Ectodermal cell (in vitro differentiated cells): ENCODE measurements at regions not wholly inside any gene's neighbourhood (a gene's known extent, or its start where the extent isn't known, plus 50 kb on each side); places are given as distances from the start of the nearest gene placed in this dataset.

Source experiments
- H3K27ac ChIP-seq: 2 replicates; pipeline ENCODE4 v1.7.0; 2013; ENCODE audit warnings: mild to moderate bottlenecking, low read depth, low read length; ENCODE audit not compliant: insufficient read depth, poor library complexity, severe bottlenecking
- H3K27me3 ChIP-seq: 2 replicates; pipeline ENCODE4 v1.7.0; 2013; ENCODE audit warnings: mild to moderate bottlenecking, low read length; ENCODE audit not compliant: insufficient read depth, control insufficient read depth, poor library complexity, severe bottlenecking
- H3K36me3 ChIP-seq: one replicate; pipeline ENCODE4 v1.7.0; 2013; ENCODE audit warnings: low read length; ENCODE audit not compliant: control insufficient read depth, insufficient read depth
- H3K4me1 ChIP-seq: one replicate; pipeline ENCODE4 v1.7.0; 2013; ENCODE audit warnings: low read length; ENCODE audit not compliant: control insufficient read depth, insufficient read depth
- H3K4me3 ChIP-seq: 2 replicates; pipeline ENCODE4 v1.7.0; 2013; ENCODE audit warnings: low read depth, low read length, control low read depth; ENCODE audit not compliant: insufficient read depth
- H3K9me3 ChIP-seq: 2 replicates; pipeline ENCODE4 v1.7.0; 2013; ENCODE audit warnings: mild to moderate bottlenecking, low read length, moderate library complexity; ENCODE audit not compliant: control insufficient read depth
- WGBS, 2 experiments: methylation state at CpG; one replicate each; pipeline ENCODE4 v1.1.7; 2013; ENCODE audit warnings: missing lambda C conversion rate in 2 of 2; 5-methylcytosine and 5-hydroxymethylcytosine counted together

DNA sequence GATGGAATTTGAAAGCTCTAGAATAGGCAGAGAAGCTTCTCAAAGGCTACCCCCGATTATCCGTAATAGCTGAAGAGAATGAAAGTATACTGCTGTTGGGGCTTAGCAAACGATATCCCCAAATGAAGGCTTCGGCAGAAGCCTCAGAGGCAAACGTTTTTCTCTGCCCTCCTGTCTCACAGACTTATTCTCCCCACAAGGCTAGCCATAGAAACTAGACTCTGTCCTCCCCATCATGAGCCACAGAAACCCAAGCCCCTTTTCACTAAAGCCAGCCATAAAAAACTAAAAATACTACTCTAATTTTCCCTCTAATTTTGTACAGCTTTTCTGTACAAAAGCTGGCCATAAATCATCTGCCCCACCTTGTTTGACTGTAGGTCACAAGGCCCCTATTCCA is 413.4 kb upstream of the CFAP20DC start:
- no peaks in the 10 kb centered on the region for H3K36me3 ChIP-seq
- no peaks in the 10 kb centered on the region for H3K4me1 ChIP-seq
- H3K27ac ChIP-seq = no peak overlapping the region
- H3K27me3 ChIP-seq = no peaks in the 10 kb centered on the region
- 84 to 89% methylated on average over 5 of the region's 5 CpGs for WGBS, 2 experiments
- no peaks in the 10 kb centered on the region for H3K9me3 ChIP-seq
- no peak overlapping the region for H3K4me3 ChIP-seq

DNA sequence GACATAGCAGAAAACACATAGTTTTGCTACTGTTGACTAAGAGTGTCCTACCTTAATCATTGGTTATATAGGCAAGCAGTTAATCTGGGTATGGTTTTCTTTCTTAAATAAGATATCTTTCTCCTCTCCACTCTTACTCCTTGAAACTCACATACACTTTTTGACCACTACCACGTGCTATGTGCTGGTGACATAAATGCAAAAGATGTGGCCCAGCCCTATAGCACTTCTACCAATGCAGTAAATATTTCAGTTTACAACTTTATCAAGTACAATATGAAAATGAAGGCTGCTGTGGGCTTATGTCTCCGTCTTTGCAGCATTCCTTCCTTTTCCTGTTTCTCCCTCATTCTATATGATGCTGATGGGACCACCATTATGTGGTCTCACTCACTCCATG is 410.2 kb upstream of the CFAP20DC start:
- Histone ChIP-seq H3K9me3 (no peaks in the 10 kb centered on the region), H3K4me1 (no peaks in the 10 kb centered on the region), H3K27me3 (no peaks in the 10 kb centered on the region), H3K4me3 (no peak overlapping the region), H3K27ac (no peak overlapping the region), H3K36me3 (no peaks in the 10 kb centered on the region)
- 86 to 92% methylated on average over 2 of the region's 2 CpGs for WGBS, 2 experiments

DNA sequence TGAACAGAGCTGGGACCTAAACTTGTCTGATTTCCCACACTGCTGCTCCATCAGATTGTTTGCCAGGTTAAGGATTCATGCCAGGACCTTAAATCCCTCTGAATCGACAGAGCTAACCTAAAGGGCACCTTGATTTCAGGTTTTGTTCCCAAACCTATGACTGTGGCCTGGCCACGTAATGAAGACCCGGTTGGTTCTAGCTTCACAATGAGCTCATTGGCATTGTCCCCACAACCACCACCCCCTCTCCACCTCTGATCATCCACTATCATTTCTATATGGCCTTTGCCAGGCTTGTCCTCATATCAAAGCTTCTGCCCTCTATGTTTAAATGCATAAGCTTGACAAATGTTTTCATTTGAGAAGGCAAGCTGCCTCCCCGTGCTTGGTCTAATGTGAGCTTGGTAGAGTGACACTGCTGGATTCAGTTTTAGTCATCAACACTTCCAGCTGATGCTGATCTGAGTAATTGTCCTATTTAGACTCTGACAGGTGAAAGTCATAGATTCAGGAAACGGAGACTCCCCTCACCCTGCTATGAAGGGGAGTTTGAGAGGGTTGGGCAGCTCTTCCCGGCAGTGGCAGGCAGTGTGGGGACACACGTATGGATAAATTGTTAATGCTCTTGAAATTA is 407.1 kb upstream of the CFAP20DC start:
- Histone ChIP-seq H3K4me3 (no peak overlapping the region), H3K27ac (no peak overlapping the region), H3K4me1 (no peaks in the 10 kb centered on the region), H3K36me3 (no peaks in the 10 kb centered on the region), H3K9me3 (no peaks in the 10 kb centered on the region), H3K27me3 (no peaks in the 10 kb centered on the region)
- WGBS, 2 experiments = 88 to 93% methylated on average over 7 of the region's 7 CpGs

DNA sequence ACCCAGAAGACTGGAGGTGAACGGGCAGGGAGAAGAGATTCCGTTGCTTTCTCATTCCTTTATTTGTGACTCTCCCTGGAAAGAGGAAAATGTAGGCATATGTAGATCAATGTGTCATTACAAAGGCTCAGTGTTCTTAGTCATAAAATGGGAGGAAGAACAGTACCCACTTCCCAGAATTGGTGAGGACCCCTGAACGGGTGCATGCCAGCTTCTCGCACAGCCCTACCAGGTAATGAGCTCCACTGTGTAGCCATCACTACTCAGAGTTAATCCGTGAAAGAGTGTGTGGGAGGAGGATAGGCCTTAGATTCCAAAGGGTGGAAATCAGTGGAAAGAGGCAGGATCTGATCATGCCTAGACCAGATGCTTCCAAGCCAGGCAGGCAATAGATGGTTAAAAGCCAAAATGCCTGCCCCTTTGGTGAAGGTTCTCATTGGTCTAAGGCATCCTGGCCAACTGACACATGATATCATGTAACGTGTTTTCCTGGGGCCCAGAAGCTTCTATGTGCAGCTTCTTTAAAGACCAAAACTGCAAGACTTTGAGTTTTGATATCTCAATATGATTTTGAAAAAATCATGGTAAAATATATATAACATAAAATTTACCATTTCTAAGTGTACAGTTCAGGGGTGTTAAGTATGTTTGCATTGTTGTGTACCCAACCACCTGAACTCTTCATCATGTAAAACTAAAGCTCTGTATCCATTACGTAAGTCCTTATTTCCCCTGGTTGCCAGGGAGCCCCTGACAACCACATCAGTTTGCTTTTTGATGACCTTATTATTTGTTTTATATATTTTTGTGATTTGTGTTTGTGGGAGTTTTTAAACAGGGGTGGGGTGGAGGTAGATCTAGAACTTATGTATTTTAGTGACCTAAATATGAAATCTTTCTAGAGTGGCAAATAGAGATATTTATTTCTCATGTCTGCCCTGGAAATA is 402.2 kb upstream of the CFAP20DC start:
- no peaks in the 10 kb centered on the region for H3K9me3 ChIP-seq
- H3K4me3 ChIP-seq = no peak overlapping the region
- no peak overlapping the region for H3K27ac ChIP-seq
- H3K36me3 ChIP-seq = no peaks in the 10 kb centered on the region
- 90 to 95% methylated on average over 7 of the region's 7 CpGs for WGBS, 2 experiments
- H3K4me1 ChIP-seq = peaks cover 3% of the 10 kb centered on the region
- H3K27me3 ChIP-seq = no peaks in the 10 kb centered on the region

DNA sequence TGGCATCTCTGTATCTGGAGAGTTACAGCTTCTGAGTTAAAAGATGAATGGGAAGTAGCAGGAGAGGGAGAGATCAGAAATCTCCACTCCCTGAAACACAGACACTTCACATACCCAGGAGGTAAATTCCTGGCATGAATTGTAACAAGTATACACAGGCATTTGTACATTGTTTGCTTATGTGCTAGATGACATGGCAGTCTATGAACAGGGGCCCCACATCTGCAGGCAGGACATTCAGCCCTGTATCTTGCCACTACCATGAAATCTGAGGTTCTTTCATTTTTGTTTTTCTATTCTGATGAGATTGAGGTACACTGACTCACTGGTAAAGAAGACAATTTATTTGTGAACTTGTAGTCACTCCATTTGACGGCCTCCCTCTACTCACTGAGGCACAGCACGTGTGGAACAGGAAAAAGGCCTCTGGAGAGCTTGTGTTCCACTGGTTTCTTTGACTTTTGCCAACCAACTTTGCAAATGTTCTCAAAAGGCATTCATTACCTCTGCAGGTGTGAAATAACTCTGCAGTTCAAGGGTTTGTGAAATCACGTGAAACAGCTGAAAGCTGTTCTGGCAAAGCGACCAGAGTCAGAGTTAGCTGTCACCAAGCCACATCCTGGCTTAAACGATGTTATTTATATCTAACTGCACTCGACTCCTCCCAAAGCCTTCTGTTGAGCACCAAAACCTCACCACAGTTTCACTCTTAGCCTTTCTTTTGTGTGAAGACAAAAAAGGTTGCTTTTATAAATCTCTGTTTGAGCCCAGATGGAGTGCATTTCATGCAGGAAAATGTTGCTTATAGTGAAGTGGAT is 401.3 kb upstream of the CFAP20DC start:
- 83 to 84% methylated on average over 6 of the region's 6 CpGs for WGBS, 2 experiments
- no peak overlapping the region for H3K27ac ChIP-seq
- H3K4me3 ChIP-seq = no peak overlapping the region
- no peaks in the 10 kb centered on the region for H3K36me3 ChIP-seq
- peaks cover 8% of the 10 kb centered on the region for H3K4me1 ChIP-seq
- H3K27me3 ChIP-seq = no peaks in the 10 kb centered on the region
- H3K9me3 ChIP-seq = no peaks in the 10 kb centered on the region

DNA sequence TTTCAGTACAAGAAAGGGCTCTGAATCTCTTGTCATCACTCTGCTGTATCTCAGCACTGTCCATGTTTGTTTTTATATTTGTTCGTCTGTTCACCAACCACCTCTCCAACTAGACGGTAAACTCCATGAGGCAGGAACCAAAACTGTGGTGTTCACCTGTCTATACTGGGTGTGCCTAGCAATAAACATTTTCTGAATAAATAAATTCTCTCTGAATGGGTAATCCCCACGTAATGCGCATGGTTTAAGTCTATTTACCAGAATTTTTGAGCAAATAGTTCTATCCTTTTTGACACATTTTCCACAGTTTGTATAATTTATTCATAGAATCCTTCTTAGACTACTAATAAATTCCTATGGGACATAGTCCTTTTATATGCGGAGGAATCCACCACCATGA is 400.6 kb upstream of the CFAP20DC start:
- Histone ChIP-seq H3K27me3 (no peaks in the 10 kb centered on the region), H3K4me3 (no peak overlapping the region), H3K27ac (no peak overlapping the region), H3K36me3 (no peaks in the 10 kb centered on the region), H3K4me1 (peaks cover 8% of the 10 kb centered on the region), H3K9me3 (no peaks in the 10 kb centered on the region)
- WGBS, 2 experiments = 90 to 96% methylated on average over 5 of the region's 5 CpGs

DNA sequence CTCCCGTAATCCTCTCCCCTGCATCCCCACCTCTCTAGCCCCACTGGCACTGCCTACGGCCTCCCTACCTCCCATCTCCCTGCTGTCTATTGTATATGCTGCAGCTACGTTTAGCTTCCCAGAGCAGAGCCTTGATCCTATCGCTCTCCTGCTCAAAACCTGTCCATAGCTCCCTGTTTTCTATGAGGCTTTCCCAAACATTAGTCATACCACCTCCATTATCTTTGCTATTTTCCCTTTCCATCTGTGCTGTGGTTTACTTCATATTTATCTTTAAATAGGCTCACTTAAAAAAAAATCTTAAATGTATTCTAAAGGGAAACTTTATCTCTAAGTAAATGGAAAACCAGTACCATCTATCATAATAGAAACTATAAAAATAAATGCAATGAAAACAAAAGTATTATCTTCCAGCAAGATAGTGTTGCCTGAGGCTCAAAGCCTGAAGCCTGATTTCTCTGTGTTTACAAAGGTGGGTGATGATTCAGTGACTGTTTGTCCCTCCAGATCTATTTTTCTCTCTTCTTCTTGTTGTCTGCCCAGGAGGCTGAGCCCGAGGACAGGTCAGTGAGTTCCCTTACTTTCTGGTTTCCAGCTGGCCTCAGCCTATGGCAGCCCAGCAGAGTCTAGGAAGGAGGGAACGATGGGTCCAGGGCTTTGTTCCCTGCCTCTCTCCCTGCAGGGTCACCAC is 397.1 kb upstream of the CFAP20DC start:
- WGBS, 2 experiments = 67 to 74% methylated on average over 6 of the region's 6 CpGs
- H3K27ac ChIP-seq = no peak overlapping the region

DNA sequence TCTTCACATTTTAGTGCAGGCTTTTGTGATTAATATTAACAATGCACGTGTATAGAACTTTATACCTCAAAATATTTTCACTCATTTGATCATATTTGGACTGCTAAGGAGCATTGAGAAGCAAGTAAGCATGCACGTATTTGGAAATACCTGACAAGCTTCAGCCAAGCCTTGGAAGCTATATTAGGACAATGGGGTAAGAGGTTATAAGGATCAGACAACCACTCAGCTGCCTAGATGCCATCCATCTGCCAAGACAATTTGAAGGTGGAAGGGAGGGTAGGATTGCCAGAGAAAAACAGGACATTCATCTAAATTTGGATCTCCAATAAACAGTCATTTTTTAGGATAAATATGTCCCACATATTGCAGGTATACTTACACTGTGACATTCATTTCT is 394.9 kb upstream of the CFAP20DC start:
- H3K36me3 ChIP-seq = no peaks in the 10 kb centered on the region
- 83 to 100% methylated on average over 1 to 2 of the region's 2 CpGs for WGBS, 2 experiments

More for the DNA sequence above, 397.1 kb upstream of the CFAP20DC start:
- Histone ChIP-seq H3K4me3 (no peak overlapping the region), H3K27me3 (no peaks in the 10 kb centered on the region), H3K9me3 (no peaks in the 10 kb centered on the region), H3K4me1 (peaks cover 8% of the 10 kb centered on the region), H3K36me3 (no peaks in the 10 kb centered on the region)

DNA sequence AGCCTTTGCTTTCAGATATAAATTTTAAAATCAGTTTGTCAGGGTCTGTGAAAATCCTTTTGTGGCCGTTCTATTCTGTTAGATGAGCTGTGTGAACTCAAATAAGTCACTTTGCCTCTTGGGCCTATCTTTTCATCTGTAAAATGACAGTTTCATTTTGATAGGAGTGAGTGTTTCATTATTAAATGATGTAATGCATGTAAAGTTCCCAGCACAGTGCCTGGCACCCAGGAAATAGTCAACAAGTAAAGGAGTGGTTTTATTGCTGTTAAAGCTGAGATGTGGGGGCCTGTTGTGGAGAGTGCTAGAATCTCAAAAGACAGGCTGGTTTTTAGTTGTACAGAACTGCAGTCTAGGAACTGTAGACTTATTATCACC is 394.5 kb upstream of the CFAP20DC start:
- H3K9me3 ChIP-seq = no peaks in the 10 kb centered on the region
- H3K27ac ChIP-seq = no peak overlapping the region
- WGBS, 2 experiments = 83 to 100% methylated on average over 1 of the region's 1 CpG
- H3K4me3 ChIP-seq = no peak overlapping the region
- H3K4me1 ChIP-seq = peaks cover 8% of the 10 kb centered on the region
- H3K36me3 ChIP-seq = no peaks in the 10 kb centered on the region
- H3K27me3 ChIP-seq = peaks cover 11% of the 10 kb centered on the region

More for the DNA sequence above, 394.9 kb upstream of the CFAP20DC start:
- Histone ChIP-seq H3K27me3 (peaks cover 9% of the 10 kb centered on the region), H3K4me1 (peaks cover 8% of the 10 kb centered on the region), H3K27ac (no peak overlapping the region), H3K9me3 (no peaks in the 10 kb centered on the region), H3K4me3 (no peak overlapping the region)
